Astrocyte of the cerebellum (primary cell): ENCODE measurements at regions not wholly inside any gene's neighbourhood (a gene's known extent, or its start where the extent isn't known, plus 50 kb on each side); places are given as distances from the start of the nearest gene placed in this dataset.

Experiments
- DNase-seq: peaks from one replicate; pipeline ENCODE4 v3.0.0-alpha.2; 2011; ENCODE audit warnings: low read depth
- H3K4me3 ChIP-seq: 2 replicates; pipeline ENCODE4 v1.5.1; 2011; ENCODE audit warnings: mild to moderate bottlenecking, low read depth, low read length, moderate library complexity
- CTCF ChIP-seq: IDR thresholded peaks from 2 replicates; pipeline ENCODE4 v1.5.1; 2012; ENCODE audit warnings: low read length, low read depth, moderate library complexity, mild to moderate bottlenecking; ENCODE audit errors: missing control alignments
- in situ Hi-C: cut with HindIII; loops from 2 replicates; pipeline ENCODE4 v1.10.0; 2017; ENCODE audit warnings: low sequenced_read_pairs

GRCh38 chr7:124667312-124668153 lies 98.1 kb downstream of the GPR37 start:
- no peak for TF ChIP-seq CTCF

GRCh38 chr7:124662937-124663336 lies 102.7 kb downstream of the GPR37 start:
- no peak for DNase-seq
- TF ChIP-seq CTCF: no peak
- no peak overlapping the region for H3K4me3 ChIP-seq
- in situ Hi-C loops: no loop called here

More at GRCh38 chr7:124667312-124668153, 98.1 kb downstream of the GPR37 start:
- no peak for DNase-seq
- H3K4me3 ChIP-seq: no peak overlapping the region
- in situ Hi-C loops: no loop called here

- DNase-seq: no peak
- no peak for TF ChIP-seq CTCF
- in situ Hi-C loops: no loop called here
- H3K4me3 ChIP-seq: no peak overlapping the region
Measured at GRCh38 chr7:124662372-124662771, 103.2 kb downstream of the GPR37 start.

GRCh38 chr7:124655990-124656389 lies 109.6 kb downstream of the GPR37 start:
- in situ Hi-C loops: no loop called here
- no peak for DNase-seq
- no peak overlapping the region for H3K4me3 ChIP-seq
- TF ChIP-seq CTCF: no peak

- in situ Hi-C loops: no loop called here
- H3K4me3 ChIP-seq: no peak overlapping the region
- DNase-seq: no peak
- no peak for TF ChIP-seq CTCF
Measured at GRCh38 chr7:124652237-124652636, 113.4 kb downstream of the GPR37 start.

GRCh38 chr7:124651136-124651535 lies 114.5 kb downstream of the GPR37 start:
- in situ Hi-C loops: no loop called here
- no peak for TF ChIP-seq CTCF
- no peak for DNase-seq
- no peak overlapping the region for H3K4me3 ChIP-seq
